ENCODE measurements at regions not wholly inside any gene's neighbourhood (a gene's known extent, or its start where the extent isn't known, plus 50 kb on each side); places are given as distances from the start of the nearest gene placed in this dataset.

DNA sequence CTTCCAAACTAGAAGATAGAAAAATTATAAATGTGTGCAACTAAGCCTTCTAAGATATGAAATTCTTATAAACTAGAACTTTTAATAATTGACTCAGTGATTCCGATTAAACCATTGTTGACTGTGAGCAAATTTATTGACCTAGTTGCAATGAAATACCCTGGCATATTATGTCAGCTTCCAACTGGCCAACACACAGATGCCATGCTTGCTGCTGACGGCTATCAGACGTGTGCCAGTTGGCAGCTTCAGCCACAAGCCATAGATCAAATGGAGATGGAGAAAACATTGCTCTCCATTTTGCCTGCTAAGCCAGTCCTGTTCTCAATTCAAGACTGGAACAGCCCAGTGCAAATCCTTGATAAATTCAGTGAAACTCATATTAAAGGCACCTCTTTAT lies 101.7 kb upstream of the HDGFL1 start:
- DNase-seq = no peak

DNA sequence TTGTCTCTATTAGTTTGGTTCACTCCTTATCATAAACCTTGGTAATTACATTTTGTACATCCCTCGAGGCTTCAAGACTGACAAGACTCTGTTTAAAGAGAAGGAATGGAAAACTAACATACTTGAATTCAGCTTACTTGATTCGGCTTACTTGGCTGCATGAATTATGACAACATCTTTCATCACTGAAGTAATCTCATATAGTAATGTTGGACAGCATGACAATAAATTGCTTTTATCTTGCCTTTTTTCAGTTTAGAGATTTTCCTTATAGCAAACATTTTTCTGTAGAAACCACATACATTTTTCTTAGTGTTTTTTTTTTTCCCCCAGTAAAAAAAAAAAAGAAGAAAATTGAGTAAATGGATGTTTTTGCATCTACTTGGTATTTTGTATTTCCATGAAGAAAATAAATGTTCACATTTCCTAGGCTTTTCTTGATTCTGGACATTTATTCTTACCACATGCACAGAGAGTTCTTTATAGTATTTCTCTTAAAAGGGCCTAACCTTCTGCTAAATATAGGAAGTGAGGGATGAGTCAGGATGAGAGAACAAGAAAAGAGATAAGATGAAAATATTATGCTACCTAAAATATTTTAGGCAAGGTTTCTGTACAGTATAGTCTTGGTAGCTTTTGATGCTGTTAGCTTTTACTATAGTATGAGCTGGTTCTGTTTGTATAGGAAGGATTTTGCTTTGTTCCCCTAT lies 101.0 kb upstream of the HDGFL1 start:
- DNase-seq = no peak

DNA sequence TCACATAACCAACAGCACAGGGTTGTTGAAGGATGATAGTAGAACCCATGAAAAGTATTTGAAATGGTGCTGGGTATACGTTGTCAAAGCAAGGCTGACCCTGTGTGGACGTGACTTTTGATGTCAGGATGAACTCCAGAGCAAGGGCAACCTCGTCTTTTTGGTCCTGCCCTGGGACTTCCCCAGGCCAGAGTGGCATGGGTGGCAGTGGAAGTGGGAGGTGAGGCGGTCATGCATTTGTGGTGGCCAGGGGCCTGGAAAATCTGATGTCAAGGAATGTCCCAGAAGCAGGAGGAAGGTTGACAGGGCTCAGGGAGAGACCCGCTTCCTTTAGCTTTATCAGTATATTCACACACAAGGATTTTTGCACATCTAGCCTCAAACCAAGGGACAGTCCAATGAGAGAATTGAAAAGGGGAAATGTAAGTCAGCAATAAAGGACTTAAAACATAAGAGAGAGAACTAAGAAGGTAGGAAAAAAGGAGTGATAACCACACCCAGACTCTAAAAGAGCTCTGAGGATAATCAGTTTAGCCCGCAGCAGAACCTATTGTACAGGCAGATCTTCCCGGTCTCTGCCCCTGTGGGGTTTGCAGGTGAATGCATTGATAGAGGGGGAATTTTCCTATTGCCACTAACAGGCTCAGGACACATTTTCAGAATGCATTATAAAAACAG lies 98.8 kb upstream of the HDGFL1 start:
- DNase-seq = no peak

DNA sequence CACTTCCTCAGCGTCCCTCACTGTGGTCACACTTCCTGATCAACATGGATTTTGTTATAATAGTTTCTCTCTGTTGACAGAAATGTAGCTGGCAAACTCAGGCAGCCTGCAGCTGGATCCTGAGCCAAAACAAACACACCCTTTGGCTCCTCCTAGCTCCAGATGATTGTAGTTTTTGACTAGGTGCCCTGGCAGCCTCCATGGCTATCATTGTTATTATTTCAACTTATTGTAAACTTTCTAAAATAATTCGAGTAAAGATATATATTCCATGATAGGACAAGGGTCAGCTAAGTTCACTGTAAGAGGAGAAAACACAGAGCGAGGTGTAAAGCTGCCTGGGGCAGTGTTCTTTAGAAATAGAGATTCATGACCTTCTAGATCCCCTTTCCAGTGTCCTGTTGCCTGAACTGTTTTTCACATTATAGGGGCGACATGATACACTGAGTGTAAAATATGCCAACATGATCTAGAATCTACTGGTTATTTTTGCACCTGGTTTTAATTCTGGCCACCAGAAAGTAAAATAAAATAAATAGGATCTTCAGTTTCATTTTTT lies 98.2 kb upstream of the HDGFL1 start:
- DNase-seq = peak; percentile 74

DNA sequence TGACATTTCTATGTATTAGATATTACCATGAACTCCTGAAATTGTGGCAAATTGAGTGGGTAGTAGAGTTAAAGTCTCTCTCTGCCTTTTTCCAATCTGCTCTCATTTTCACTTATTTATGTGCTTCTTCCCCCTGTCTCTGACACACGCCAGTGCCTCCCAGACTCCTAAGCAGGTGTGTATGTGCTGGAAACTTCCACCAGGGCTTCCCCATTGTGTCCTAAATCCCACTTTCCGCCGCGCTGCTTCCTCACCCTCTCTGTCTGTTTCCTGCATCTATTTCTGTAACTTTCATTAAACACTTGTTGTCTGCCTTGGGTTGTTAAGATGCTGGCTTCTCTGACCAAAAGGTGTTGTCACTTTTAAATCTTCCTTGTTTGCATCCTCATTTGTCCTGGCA lies 97.6 kb upstream of the HDGFL1 start:
- no peak for DNase-seq

DNA sequence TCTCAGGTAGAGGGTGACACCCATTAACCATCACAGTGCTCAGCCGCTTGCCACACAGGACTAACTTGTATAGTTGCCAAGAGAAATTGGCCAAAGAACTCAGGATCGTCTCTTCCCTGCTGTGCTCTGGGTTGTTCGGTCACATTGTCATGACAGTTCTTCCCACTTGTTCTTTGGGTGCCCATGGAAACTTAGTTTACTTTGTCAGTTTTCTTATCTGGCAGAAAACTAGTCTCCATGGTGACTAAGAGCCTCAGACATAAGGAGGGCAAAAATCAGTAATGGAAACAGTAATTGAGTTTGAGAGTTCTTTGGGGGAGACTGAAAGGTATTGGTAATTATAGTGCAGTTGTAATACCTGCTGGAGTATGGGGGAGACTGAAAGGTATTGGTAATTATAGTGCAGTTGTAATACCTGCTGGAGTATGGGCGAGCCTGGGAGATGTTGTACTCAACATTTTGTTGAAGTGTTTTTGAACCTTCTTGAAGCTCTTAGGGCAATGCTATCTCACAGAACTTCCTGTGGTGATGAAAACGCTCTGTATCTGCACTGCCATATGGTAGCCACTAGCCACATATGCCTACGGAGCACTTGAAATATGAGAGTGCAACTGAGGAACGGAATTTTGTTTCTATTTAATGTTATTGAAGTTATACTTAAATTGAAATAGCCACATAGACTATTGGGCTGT lies 95.2 kb upstream of the HDGFL1 start:
- DNase-seq = no peak

DNA sequence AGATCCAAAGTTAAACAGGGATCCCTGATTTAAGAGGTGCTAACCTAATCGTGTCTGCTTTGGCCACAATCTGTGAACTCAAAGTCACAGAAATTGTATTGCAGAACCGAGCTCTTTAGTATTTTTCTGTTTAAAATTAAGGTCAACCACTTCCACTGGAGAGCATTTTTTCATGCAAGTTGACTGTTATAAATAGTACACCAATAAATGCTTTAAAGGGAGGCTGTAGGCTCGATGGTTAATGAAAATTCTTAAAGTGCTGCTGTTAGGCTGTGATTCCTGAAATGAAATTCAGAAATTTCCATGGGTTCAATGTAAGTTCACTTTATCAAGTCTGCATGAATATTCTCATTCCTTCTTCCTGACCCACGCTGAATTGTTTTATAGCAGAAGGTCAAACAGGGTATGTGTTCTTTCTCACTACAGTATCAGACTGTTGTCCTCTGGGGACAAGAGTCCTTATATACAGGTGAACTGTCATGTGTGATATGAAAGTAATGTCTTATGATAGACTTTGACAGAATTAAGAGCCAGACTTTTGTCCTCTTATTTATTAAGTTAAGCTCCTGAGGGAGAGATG lies 92.5 kb upstream of the HDGFL1 start:
- DNase-seq = no peak

DNA sequence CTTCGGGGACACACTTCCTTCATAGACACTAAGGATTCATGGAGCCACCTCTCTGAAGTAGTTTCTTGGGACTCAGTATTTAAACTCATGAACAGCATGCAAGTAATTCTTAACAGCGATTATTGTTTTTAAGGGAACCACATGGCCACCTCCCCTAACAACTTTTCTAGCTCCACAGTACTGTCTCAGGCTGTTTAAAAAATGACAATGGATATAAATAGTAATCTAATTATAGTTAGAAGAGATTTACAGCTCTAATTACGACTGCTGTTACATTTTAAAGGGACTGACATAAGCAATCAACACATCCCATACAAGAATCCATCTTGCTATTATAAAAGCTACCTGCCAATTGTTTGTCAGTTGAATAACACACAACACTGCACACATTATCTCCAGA lies 72.1 kb upstream of the HDGFL1 start:
- DNase-seq = no peak

DNA sequence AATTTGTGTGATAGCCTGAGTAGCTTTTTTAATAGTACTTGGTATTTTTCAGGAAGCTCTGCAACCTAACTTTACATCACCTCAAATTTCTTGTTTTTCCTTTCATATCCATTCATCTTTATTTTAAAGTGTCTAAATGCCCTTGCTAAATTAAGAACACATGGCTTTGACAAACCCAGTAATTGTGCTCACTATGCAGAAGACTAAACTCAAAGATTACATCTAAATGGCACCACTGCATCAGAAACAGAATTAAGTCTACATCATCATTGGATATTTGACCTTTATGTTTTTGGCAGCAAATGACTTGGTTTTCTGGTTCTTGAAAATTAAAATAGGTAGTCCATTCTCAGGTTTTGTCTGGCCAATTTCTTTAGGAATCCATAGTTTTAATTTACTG lies 69.6 kb upstream of the HDGFL1 start:
- no peak for DNase-seq

DNA sequence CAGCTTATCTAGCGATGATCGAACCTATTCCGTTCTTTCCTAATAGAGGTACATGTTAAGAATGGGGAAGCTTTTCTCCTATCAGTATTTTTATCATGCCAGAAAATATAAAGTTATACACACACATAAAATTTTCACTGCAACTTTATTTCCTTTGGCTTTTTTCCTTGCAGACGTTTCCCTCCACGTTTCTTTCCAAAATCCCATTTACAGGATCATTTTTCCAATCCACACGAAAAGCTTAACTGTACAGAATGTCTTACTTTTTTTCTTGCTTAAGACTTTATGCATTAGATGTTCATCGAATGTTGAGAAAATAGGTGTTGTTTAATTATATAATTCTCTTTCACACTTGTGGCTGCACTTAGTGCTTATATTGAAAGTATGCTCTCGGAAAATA lies 62.9 kb upstream of the HDGFL1 start:
- DNase-seq = no peak

DNA sequence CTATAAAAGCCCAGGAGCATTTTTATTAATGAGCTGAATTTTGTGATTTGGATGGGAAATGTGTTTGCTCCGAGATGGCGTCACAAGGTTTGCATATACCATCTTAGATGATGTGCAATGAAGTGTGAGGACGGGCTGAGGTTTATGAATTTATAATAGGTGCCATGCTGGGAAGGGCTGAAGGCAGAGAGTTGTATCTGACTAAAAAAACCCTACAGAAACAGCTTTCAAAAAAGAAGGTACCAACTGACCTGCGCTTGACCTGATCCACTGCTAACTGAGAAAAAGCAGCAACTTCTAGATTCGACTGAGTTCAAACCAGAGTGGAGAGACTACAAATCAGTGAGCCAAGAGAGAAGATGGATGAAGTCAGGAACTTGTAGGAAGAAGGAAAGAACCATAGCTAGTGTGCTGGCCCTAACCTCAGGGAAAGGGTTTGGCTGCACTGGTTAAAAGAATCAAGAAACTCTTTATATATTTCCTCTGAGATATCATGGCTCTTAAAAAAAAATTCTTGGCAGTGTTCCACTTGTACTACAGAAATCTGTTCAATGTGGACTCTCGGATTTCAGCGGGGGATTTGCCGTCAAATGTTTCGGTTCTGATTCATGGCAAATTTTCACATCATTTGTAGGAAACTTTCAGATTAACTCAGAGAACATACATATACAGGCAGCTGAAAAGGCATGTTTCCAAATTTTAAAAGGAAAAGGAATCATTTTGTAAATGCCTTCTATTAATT lies 56.5 kb upstream of the HDGFL1 start:
- peak; percentile 94 for DNase-seq

DNA sequence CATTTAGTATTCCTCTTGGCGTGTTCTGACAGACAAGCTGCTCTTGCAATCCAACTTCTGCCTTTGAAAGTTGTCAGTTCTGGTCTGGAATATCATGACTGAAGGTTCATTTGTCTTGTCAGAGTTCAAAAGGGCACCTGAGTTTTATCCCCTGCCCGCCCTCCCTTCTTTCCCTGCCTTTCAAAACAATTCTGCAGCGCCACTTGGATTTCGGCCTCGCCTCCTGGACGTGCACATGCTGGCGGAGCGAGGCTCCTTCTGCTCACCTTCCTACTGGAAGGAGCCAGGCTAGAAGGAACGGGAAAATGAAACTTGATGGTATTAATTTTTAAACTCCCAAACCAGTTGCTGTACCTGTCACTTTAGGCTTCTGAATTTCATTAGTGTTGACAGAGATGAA lies 55.7 kb upstream of the HDGFL1 start:
- peak; percentile 41 for DNase-seq

DNA sequence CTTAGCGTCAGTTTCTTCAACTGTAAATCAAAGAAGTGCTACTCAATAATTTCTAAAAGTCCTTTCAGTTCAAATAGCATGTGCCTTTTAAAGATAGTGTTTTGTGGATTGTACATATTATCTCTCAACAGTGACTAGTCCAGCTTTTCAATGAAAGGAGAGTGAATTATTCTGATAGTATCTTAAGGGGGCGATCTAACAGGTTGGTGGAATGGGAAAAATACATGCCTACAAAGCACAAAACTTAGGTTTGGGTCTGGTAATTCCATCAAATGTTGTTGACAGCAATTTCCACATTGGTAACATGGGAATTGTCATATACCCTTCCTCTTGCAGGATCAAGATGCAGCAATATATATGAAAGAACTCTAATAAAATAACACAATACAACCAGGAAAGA lies 50.1 kb upstream of the HDGFL1 start:
- no peak for DNase-seq
